BE2C (cell line): ENCODE measurements at regions not wholly inside any gene's neighbourhood (a gene's known extent, or its start where the extent isn't known, plus 50 kb on each side); places are given as distances from the start of the nearest gene placed in this dataset.

Experiments used
- DNase-seq: peaks from one replicate; pipeline ENCODE4 v3.0.0-alpha.2; 2020
- H3K27me3 ChIP-seq: fragments of 250-450 bp; sonication (Bioruptor Pico); 2 replicates; pipeline ENCODE4 v1.5.1; 2020; ENCODE audit warnings: mild to moderate bottlenecking
- H3K36me3 ChIP-seq: fragments of 250-450 bp; sonication (Bioruptor Pico); 2 replicates; pipeline ENCODE4 v1.5.1; 2020; ENCODE audit warnings: mild to moderate bottlenecking
- H3K4me1 ChIP-seq: fragments of 250-450 bp; sonication (Bioruptor Pico); 2 replicates; pipeline ENCODE4 v1.5.1; 2020
- H3K4me3 ChIP-seq: 2 replicates; pipeline ENCODE4 v1.5.1; 2011; ENCODE audit warnings: low read depth, low read length
- H3K9me3 ChIP-seq: fragments of 250-450 bp; sonication (Bioruptor Pico); 2 replicates; pipeline ENCODE4 v1.5.1; 2020
- TF ChIP-seq, protein P1 (sequence below): IDR thresholded peaks from 2 replicates; pipeline ENCODE4 v1.5.1; 2012; ENCODE audit warnings: mild to moderate bottlenecking, low read depth, low read length

- Histone ChIP-seq H3K27me3 (no peaks in the 10 kb centered on the region; the same call in 1 of the 2 replicates), H3K4me3 (no peak overlapping the region), H3K4me1 (no peaks in the 10 kb centered on the region), H3K9me3 (no peaks in the 10 kb centered on the region), H3K36me3 (no peaks in the 10 kb centered on the region)
- no peak for DNase-seq
- TF ChIP-seq, protein P1, sequence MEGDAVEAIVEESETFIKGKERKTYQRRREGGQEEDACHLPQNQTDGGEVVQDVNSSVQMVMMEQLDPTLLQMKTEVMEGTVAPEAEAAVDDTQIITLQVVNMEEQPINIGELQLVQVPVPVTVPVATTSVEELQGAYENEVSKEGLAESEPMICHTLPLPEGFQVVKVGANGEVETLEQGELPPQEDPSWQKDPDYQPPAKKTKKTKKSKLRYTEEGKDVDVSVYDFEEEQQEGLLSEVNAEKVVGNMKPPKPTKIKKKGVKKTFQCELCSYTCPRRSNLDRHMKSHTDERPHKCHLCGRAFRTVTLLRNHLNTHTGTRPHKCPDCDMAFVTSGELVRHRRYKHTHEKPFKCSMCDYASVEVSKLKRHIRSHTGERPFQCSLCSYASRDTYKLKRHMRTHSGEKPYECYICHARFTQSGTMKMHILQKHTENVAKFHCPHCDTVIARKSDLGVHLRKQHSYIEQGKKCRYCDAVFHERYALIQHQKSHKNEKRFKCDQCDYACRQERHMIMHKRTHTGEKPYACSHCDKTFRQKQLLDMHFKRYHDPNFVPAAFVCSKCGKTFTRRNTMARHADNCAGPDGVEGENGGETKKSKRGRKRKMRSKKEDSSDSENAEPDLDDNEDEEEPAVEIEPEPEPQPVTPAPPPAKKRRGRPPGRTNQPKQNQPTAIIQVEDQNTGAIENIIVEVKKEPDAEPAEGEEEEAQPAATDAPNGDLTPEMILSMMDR = no peak
Observed at GRCh38 chr2:213220967-213221603, 63.2 kb upstream of the SPAG16 start.

DNA sequence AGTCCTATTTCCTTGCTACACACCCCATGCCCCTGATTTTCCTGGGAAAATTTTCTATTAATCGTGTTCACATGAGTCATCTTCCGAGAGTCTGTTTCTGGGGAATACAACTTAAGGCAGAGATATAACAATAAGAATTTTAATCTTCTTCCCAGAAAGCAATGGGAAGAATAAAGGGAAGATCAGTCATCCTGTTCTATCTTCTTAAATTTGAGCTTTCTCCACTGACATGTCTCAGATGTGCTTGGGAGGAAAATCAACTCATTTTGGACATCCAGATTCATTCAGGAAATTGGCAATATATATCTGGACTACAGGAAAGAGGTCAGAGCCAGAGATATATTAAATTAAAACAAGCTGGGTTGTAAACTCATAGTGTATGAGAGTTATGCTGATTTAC is 62.3 kb upstream of the SPAG16 start:
- no peak for DNase-seq
- TF ChIP-seq, protein P1 = no peak
- no peaks in the 10 kb centered on the region for H3K27me3 ChIP-seq

GRCh38 chr2:213224366-213224765 is 59.9 kb upstream of the SPAG16 start:
- Histone ChIP-seq H3K36me3 (no peaks in the 10 kb centered on the region), H3K9me3 (no peaks in the 10 kb centered on the region), H3K4me1 (no peaks in the 10 kb centered on the region), H3K27me3 (no peaks in the 10 kb centered on the region), H3K4me3 (no peak overlapping the region)
- TF ChIP-seq, protein P1 = no peak
- DNase-seq = no peak

More for the DNA sequence above, 62.3 kb upstream of the SPAG16 start:
- H3K4me3 ChIP-seq = no peak overlapping the region
- H3K9me3 ChIP-seq = no peaks in the 10 kb centered on the region
- no peaks in the 10 kb centered on the region for H3K4me1 ChIP-seq
- H3K36me3 ChIP-seq = no peaks in the 10 kb centered on the region

DNA sequence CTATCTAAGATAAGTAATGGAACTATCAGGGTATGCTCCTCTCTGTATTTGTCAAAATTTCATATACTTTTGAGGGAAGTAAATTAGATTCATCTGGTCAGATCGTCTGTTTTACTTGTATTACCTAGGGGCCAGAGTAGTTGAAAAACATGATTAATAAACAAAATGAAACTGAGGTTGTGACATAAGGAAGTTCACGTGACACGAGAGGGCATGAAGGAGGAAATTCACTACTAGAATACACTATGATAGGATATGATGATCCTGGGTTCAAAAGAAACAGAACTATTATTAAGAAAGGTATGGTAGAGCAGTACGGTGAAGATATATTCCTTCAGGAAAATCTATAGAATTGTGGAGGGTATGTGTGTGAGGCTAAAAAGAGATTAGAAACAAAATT is 58.4 kb upstream of the SPAG16 start:
- Histone ChIP-seq H3K4me1 (no peaks in the 10 kb centered on the region), H3K9me3 (no peaks in the 10 kb centered on the region), H3K27me3 (no peaks in the 10 kb centered on the region), H3K4me3 (no peak overlapping the region), H3K36me3 (no peaks in the 10 kb centered on the region)
- TF ChIP-seq, protein P1 = no peak
- DNase-seq = no peak

DNA sequence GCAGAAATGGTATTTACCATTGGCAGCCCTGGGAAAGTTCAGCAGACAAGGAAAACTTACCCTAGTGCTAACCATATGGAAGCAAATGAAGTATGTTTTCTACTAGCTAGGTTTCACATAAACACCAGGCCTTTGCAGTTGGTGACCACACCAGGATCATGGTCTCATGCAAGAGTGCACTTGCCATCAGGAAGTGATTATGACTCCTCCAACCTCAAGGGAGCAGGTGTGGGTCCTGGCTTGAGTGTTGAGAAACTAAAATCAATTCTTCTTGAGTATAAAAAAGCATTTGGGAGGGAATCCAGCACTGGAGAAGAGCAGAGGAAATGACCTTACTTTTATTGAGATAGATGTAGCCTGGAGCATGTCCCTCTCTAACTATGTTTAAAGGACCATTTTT is 56.8 kb upstream of the SPAG16 start:
- H3K27me3 ChIP-seq = no peaks in the 10 kb centered on the region
- DNase-seq = no peak
- TF ChIP-seq, protein P1 = no peak
- H3K4me1 ChIP-seq = no peaks in the 10 kb centered on the region
- no peaks in the 10 kb centered on the region for H3K9me3 ChIP-seq
- H3K36me3 ChIP-seq = no peaks in the 10 kb centered on the region
- no peak overlapping the region for H3K4me3 ChIP-seq

DNA sequence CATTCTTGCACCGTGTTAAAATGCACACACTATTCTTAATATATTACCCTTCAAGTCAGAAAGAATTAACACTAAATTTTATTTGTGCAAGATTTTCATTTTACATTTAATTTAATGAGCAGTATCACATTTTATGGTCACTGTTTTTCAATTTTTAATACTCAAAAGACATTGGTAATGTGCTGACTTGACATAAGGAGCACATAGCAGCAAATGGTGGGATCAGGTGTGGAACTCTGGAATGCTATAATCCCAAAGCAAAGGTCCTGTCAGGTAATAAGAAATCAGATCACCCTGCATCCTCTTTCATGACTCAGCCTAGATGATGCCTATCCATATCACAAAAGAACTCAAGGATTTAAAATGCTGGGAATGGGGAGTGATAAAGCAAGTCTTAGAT is 55.6 kb upstream of the SPAG16 start:
- H3K4me1 ChIP-seq = peaks cover 9% of the 10 kb centered on the region
- H3K4me3 ChIP-seq = no peak overlapping the region
- H3K36me3 ChIP-seq = no peaks in the 10 kb centered on the region
- TF ChIP-seq, protein P1 = no peak
- DNase-seq = no peak
- H3K27me3 ChIP-seq = no peaks in the 10 kb centered on the region
- H3K9me3 ChIP-seq = no peaks in the 10 kb centered on the region
